GM21515 (cell line): ENCODE measurements at regions not wholly inside any gene's neighbourhood (a gene's known extent, or its start where the extent isn't known, plus 50 kb on each side); places are given as distances from the start of the nearest gene placed in this dataset.

ENCODE experiments used
- ATAC-seq: cut with Tn5 transposase; IDR thresholded peaks from one replicate; pipeline ENCODE4 v1.9.1; 2021; ENCODE audit not compliant: unreplicated experiment

- ATAC-seq, result no peak
Measured at GRCh38 chr15:66832664-66833063, 130.6 kb downstream of the SMAD6 start.

- no peak for ATAC-seq
Measured at GRCh38 chr15:66833371-66833770, 131.3 kb downstream of the SMAD6 start.

- no peak for ATAC-seq
Measured at GRCh38 chr15:66833803-66834202, 131.8 kb downstream of the SMAD6 start.

- ATAC-seq, result no peak
Measured at GRCh38 chr15:66834881-66835878, 133.1 kb downstream of the SMAD6 start.

DNA sequence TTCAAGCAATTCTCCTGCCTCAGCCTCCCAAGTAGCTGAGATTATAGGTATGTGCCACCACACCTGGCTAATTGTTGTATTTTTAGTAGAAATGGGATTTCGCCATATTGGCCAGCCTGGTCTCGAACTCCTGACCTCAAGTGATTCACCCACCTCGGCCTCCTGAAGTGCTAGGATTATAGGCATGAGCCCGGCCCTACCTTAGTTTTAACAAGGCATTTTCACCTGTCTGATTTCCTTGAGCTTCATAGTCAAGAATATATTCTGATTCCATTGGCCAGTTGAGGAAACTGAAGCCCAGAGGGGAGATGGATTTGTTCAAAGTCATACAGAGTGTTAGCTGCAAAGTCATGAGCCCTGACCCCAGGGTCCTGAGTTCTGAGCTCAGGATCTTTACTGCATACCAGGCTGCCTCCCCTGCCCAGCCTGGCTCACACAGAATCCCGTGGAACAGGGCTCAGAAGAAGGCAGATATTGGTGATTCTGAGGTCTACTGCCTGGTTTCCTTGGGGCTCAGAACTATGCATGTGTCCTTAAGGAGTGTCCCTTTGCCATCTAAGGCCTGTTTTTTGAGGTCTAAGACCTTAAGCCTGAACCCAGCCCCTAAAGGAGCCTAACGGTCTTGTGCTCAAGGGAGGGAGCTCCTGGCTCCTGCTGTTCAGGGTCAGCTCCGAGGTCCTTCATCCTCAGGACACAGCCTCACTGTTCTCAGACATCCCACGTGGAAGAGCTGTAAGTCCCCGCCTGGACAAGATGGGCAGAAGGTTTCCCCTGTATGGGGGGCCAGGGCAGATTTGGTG lies 134.4 kb downstream of the SMAD6 start:
- no peak for ATAC-seq

GRCh38 chr15:66838202-66838601 lies 136.2 kb downstream of the SMAD6 start:
- no peak for ATAC-seq

DNA sequence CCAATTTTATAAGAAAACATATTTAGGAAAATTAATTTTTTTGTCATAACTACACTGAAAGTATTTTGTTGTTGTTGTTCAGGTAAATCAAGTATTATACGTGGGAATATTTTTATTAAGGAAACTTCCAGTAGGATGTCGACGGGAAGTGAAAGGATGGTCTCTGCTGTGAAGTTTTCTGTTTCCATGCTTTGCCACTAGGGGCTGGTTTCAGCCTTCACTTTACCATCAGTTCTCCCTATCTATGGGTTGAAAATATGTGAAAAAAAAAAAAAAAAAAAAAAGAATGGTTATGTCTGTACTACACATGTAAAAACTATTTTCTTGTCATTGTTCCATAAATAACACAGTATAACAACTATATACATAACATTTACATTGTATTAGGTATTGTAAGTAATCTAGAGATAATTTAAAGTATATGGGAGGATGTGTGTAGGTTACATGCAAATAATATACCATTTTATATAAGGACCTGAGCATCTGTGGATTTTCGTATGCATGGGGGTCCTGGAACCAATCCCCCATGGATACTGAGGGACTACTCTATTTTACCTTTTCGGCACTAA lies 136.7 kb downstream of the SMAD6 start:
- no peak for ATAC-seq

- no peak for ATAC-seq
Measured at GRCh38 chr15:66839506-66840112, 137.6 kb downstream of the SMAD6 start.

GRCh38 chr15:66840615-66841390 lies 138.8 kb downstream of the SMAD6 start:
- no peak for ATAC-seq

GRCh38 chr15:66841953-66842681 lies 140.1 kb downstream of the SMAD6 start:
- no peak for ATAC-seq

GRCh38 chr15:66842710-66843441 lies 140.8 kb downstream of the SMAD6 start:
- no peak for ATAC-seq

DNA sequence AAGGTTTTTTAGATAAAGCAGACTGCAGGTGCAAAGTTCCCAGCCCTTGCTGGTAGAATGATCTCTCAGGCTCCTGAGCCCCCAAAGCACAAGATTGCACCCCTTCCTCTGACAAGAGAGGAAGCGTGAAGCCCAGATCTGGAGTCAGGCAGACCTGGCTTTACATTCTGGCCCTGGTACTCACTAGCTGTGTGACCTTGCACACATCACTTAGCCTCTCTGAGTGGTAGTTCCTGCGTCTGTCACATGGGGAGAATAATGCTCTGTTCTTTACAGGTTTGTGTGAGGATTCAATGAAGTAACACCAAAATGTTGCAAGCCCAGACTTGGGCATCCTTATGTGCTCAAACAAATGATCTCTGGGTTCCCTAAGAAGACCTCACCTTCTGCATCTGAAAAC lies 141.5 kb downstream of the SMAD6 start:
- ATAC-seq, result no peak

DNA sequence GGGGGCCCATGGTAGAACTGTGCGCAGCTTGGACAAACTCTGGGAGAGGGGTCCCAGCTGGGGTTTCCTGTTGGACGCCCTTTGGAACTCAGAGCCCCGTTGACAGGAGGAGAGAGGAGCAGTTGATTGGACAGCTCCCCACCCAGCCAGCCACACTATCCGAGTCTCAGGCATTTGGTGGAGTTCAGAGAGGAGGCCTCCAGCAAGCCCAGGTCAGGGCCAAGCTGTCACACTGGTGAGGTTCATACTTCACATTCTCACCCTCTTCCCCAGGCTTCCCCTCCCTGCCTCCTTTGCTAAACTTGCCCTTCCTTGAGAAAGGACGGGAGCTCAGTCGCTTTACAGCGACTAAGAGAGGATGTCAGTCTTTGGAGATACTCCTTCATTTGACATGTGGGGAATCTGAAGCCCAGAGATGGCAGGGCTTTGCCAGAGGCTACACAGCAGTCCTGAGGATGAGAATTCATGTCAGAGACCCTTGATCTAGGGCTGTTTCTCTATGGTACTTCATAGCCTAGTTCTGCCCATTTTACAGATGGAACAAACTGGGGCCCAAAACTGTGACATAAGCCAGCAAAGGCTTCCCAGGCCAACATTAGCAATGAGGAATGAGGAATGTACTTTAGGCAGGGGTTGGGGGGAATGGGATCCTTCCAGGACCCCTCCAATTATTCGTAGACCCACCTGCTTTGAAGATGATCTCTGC lies 142.2 kb downstream of the SMAD6 start:
- no peak for ATAC-seq

DNA sequence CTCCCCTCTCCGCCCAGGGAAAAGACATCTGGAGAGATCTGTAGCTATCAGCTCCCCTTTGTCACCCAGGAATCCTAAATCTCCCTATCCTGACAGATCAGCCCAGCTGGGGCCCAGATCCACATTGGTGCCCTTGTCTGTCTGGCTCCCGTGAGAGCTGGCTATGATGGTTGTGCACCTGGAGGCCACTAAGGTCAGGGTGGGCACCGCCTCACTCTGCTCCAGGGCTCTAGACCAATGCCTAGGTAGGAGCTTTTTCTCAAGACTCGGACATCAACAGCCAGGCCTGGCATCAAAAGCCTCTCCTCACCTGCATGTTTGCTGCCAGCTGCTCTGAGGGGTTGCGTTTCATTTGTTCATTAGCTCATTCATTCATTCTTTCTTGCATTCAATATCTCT lies 142.7 kb downstream of the SMAD6 start:
- no peak for ATAC-seq

- no peak for ATAC-seq
Measured at GRCh38 chr15:66845266-66845785, 143.3 kb downstream of the SMAD6 start.

DNA sequence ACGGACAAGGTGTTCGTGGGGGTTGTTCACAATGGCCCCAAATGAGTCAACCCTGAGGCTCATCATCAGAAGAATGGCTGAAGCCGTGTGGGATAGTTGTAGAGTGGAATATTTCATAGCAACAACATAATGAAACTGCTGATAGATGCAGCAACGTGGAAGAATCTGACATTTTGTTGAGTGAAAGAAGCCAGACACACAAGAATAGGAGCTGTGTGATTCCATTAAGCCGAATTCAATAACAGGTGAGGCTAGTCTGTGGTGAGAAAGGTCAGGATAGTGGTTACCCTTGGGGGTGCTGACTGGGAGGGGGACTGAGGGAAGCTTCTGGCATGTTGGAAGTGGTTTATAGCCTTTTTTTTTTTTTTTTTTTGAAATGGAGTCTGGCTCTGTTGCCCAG lies 144.0 kb downstream of the SMAD6 start:
- ATAC-seq, result no peak

DNA sequence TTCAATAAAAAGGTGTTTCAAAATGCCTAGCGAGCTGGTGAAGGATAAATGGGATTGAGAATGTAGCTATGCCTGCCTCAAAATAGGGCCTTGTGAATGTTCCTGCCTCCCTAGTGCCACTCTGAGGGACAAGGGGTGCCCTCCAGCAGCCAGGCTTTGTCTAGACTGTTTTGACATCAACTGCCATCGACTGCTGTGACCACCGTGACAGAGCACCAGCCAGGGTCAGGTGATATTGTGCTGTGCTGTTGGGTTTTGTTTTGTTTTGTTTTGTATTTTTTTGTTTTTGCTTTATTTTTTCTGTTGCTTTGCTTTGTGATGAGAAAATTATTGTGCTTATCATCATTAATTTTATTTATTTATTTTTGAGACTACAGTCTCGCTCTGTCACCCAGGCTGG lies 144.8 kb downstream of the SMAD6 start:
- ATAC-seq, result no peak

DNA sequence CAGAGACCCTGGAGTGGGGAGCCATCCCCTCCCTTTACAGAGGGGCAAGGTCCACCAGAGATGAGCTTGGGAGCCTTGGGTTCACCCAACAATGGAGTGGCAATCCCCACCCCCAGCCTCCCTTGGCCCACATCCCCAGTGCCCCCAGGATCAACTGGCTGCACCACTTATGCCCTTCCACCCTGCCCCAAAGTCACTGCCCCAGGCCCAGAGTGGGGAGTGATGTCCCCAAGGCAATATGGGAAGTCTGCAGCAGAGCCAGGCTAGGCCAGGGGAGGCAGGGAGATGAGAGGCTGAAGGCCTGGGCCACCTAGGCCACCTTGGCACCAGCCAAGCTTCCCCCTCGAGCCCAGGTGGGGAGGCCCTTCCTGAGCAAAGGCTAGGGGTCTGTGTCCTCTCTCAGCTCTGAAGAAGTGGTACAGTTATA lies 145.5 kb downstream of the SMAD6 start:
- no peak for ATAC-seq
